Endothelial cell (in vitro differentiated cells): ENCODE measurements at regions not wholly inside any gene's neighbourhood (a gene's known extent, or its start where the extent isn't known, plus 50 kb on each side); places are given as distances from the start of the nearest gene placed in this dataset.
"Not testable (repeated sequence)": the region's sequence is repeated elsewhere in the genome, so short reads cannot be mapped to it uniquely, and the experiment has no call there.

ENCODE experiments used
- DNase-seq: peaks from one replicate; pipeline ENCODE4 v3.0.0; 2021; ENCODE audit warnings: low spot score
- H3K27ac Mint-ChIP-seq: one replicate; pipeline ENCODE4 v1.8.0; 2021; ENCODE audit warnings: mixed read lengths, inconsistent platforms; ENCODE audit not compliant: unreplicated experiment
- H3K27me3 Mint-ChIP-seq: one replicate; pipeline ENCODE4 v1.8.0; 2021; ENCODE audit warnings: mild to moderate bottlenecking, moderate library complexity, mixed read lengths, inconsistent platforms; ENCODE audit not compliant: unreplicated experiment
- H3K36me3 Mint-ChIP-seq: one replicate; pipeline ENCODE4 v1.8.0; 2021; ENCODE audit warnings: mild to moderate bottlenecking, low read depth, mixed read lengths, inconsistent platforms; ENCODE audit not compliant: unreplicated experiment
- H3K4me1 Mint-ChIP-seq: one replicate; pipeline ENCODE4 v1.8.0; 2021; ENCODE audit warnings: mild to moderate bottlenecking, mixed read lengths, inconsistent platforms; ENCODE audit not compliant: unreplicated experiment
- H3K4me3 Mint-ChIP-seq: one replicate; pipeline ENCODE4 v1.8.0; 2021; ENCODE audit warnings: mild to moderate bottlenecking, mixed read lengths, inconsistent platforms; ENCODE audit not compliant: unreplicated experiment
- H3K9me3 Mint-ChIP-seq: one replicate; pipeline ENCODE4 v1.8.0; 2021; ENCODE audit warnings: mixed read lengths, inconsistent platforms; ENCODE audit not compliant: unreplicated experiment
- TF ChIP-seq, protein P1 (sequence below): fragments of 200-600 bp; sonication (generic); IDR thresholded peaks from one replicate; pipeline ENCODE4 v1.5.0; 2021; ENCODE audit warnings: antibody characterized with exemption; ENCODE audit not compliant: unreplicated experiment

- H3K9me3 Mint-ChIP-seq, H3K4me1 Mint-ChIP-seq, DNase-seq: not testable (repeated sequence)
Measured at GRCh38 chrX:31014474-31014873, 57.4 kb downstream of the FTHL17 start.

GRCh38 chrX:31012509-31013025, 59.3 kb downstream of the FTHL17 start:
- no peak overlapping the region for H3K27ac Mint-ChIP-seq
- H3K4me1 Mint-ChIP-seq = no peaks in the 10 kb centered on the region
- no peak for DNase-seq
- no peaks in the 10 kb centered on the region for H3K9me3 Mint-ChIP-seq
- TF ChIP-seq, protein P1, sequence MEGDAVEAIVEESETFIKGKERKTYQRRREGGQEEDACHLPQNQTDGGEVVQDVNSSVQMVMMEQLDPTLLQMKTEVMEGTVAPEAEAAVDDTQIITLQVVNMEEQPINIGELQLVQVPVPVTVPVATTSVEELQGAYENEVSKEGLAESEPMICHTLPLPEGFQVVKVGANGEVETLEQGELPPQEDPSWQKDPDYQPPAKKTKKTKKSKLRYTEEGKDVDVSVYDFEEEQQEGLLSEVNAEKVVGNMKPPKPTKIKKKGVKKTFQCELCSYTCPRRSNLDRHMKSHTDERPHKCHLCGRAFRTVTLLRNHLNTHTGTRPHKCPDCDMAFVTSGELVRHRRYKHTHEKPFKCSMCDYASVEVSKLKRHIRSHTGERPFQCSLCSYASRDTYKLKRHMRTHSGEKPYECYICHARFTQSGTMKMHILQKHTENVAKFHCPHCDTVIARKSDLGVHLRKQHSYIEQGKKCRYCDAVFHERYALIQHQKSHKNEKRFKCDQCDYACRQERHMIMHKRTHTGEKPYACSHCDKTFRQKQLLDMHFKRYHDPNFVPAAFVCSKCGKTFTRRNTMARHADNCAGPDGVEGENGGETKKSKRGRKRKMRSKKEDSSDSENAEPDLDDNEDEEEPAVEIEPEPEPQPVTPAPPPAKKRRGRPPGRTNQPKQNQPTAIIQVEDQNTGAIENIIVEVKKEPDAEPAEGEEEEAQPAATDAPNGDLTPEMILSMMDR = no peak
- no peaks in the 10 kb centered on the region for H3K36me3 Mint-ChIP-seq
- no peak overlapping the region for H3K4me3 Mint-ChIP-seq
- H3K27me3 Mint-ChIP-seq = peaks cover 4% of the 10 kb centered on the region

More at GRCh38 chrX:31014474-31014873, 57.4 kb downstream of the FTHL17 start:
- not testable (repeated sequence) for H3K27ac Mint-ChIP-seq, H3K27me3 Mint-ChIP-seq, H3K4me3 Mint-ChIP-seq, H3K36me3 Mint-ChIP-seq

GRCh38 chrX:31007321-31007720, 64.5 kb downstream of the FTHL17 start:
- no peak overlapping the region for H3K4me3 Mint-ChIP-seq
- H3K27me3 Mint-ChIP-seq = peaks cover 2% of the 10 kb centered on the region
- H3K27ac Mint-ChIP-seq = no peak overlapping the region
- no peaks in the 10 kb centered on the region for H3K4me1 Mint-ChIP-seq
- no peaks in the 10 kb centered on the region for H3K9me3 Mint-ChIP-seq
- H3K36me3 Mint-ChIP-seq = no peaks in the 10 kb centered on the region
- TF ChIP-seq, protein P1 = no peak
- no peak for DNase-seq

GRCh38 chrX:31006027-31006426, 65.8 kb downstream of the FTHL17 start:
- TF ChIP-seq, protein P1 = no peak
- no peak overlapping the region for H3K27ac Mint-ChIP-seq
- H3K9me3 Mint-ChIP-seq = no peaks in the 10 kb centered on the region
- no peaks in the 10 kb centered on the region for H3K27me3 Mint-ChIP-seq
- H3K4me3 Mint-ChIP-seq = no peak overlapping the region
- no peaks in the 10 kb centered on the region for H3K36me3 Mint-ChIP-seq
- no peak for DNase-seq
- H3K4me1 Mint-ChIP-seq = no peaks in the 10 kb centered on the region

- Mint-ChIP-seq H3K27ac (no peak overlapping the region), H3K36me3 (no peaks in the 10 kb centered on the region), H3K4me1 (no peaks in the 10 kb centered on the region), H3K9me3 (no peaks in the 10 kb centered on the region), H3K4me3 (no peak overlapping the region), H3K27me3 (no peaks in the 10 kb centered on the region)
- no peak for DNase-seq
- TF ChIP-seq, protein P1 = no peak
Measured at GRCh38 chrX:30997411-30997810, 74.4 kb downstream of the FTHL17 start.

- Mint-ChIP-seq H3K36me3 (no peaks in the 10 kb centered on the region), H3K27ac (no peak overlapping the region), H3K4me1 (no peaks in the 10 kb centered on the region), H3K4me3 (no peak overlapping the region), H3K9me3 (no peaks in the 10 kb centered on the region), H3K27me3 (no peaks in the 10 kb centered on the region)
- no peak for DNase-seq
- TF ChIP-seq, protein P1 = no peak
Measured at GRCh38 chrX:30995705-30996104, 76.1 kb downstream of the FTHL17 start.
